PFSK-1 (cell line): ENCODE measurements at regions not wholly inside any gene's neighbourhood (a gene's known extent, or its start where the extent isn't known, plus 50 kb on each side); places are given as distances from the start of the nearest gene placed in this dataset.

Experiments used
- FOXP2 ChIP-seq: optimal IDR thresholded peaks from 2 replicates; pipeline ENCODE3; 2011; ENCODE audit warnings: borderline replicate concordance, control low read depth, inconsistent platforms; ENCODE audit not compliant: insufficient read depth; ENCODE audit errors: extremely low read length, extremely low read depth
- POLR2AphosphoS5 ChIP-seq: IDR thresholded peaks from 2 replicates; pipeline ENCODE4 v1.6.1; 2012; ENCODE audit warnings: low read depth, mild to moderate bottlenecking, control low read depth, low read length, moderate library complexity
- TAF1 ChIP-seq: IDR thresholded peaks from 2 replicates; pipeline ENCODE4 v1.6.1; 2012; ENCODE audit warnings: low read length, control low read depth, borderline replicate concordance; ENCODE audit not compliant: insufficient read depth

DNA sequence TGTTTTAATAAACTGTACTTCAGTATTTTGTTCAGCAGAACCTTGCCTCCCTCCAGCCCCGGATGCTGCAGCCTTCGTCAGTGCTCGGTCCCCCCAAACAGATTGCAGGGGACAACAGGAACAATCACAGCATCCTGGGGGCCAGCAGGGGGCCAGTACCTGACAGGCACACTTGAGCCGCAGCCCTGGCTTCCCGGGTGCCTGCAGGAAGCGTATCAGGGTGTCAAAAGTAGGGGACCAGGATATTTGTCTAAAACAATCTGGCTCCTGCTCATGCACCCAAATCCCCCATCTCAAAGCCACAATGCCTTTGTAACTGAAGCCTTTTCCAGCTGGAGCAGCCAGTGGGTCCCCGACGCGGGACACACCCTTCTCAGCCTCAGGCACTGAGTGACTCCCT, 167.5 kb upstream of the TSHZ3 start:
- no peak for TF ChIP-seq POLR2AphosphoS5
- no peak for TF ChIP-seq TAF1
- TF ChIP-seq FOXP2: no peak
